IMR-90 (cell line): ENCODE measurements at regions not wholly inside any gene's neighbourhood (a gene's known extent, or its start where the extent isn't known, plus 50 kb on each side); places are given as distances from the start of the nearest gene placed in this dataset.

Experiments used
- ATAC-seq: fragments of 200-7000 bp; cut with Tn5 transposase; 2 replicates; pipeline ENCODE4 v1.9.1; 2020; ENCODE audit warnings: low read depth, mild to moderate bottlenecking, moderate library complexity
- BruUV-seq: library from RNA; stranded (reverse); fragments of 400-500 nt; replicated peaks from 2 replicates; lab custom pipeline; 2021; lab: Mats Ljungman, UMichigan
- CTCF ChIA-PET: fragments of 300-600 bp; formaldehyde crosslinking; extraction: SDS; loops from one replicate; lab custom pipeline; 2021; ENCODE audit warnings: antibody characterized with exemption; lab: Yijun Ruan, JAX
- POLR2A ChIA-PET: fragments of 300-600 bp; sonication (Branson Sonifier 250); formaldehyde crosslinking; loops from one replicate; lab custom pipeline; 2022; ENCODE audit warnings: antibody characterized with exemption; ENCODE audit not compliant: unreplicated experiment; lab: Charles Lee
- DNase-seq: peaks from one replicate; pipeline ENCODE4 v3.0.0; 2013
- H2AFZ ChIP-seq: replicated peaks from 2 replicates; pipeline ENCODE3; 2013; ENCODE audit warnings: low read length, mild to moderate bottlenecking; ENCODE audit not compliant: poor library complexity
- H2AK5ac ChIP-seq: 2 replicates; pipeline ENCODE4 v1.6.1; 2013; ENCODE audit warnings: low read depth, low read length, inconsistent platforms
- H2AK9ac ChIP-seq: replicated peaks from 2 replicates; pipeline ENCODE3; 2013; ENCODE audit warnings: mild to moderate bottlenecking, low read depth, low read length, moderate library complexity; ENCODE audit not compliant: poor library complexity
- H2BK120ac ChIP-seq: 2 replicates; pipeline ENCODE4 v1.6.1; 2013; ENCODE audit warnings: low read depth, low read length, inconsistent platforms
- H2BK15ac ChIP-seq: 3 replicates; pipeline ENCODE4 v1.6.1; 2013; ENCODE audit warnings: low read depth, low read length, inconsistent platforms
- H2BK20ac ChIP-seq: 2 replicates; pipeline ENCODE4 v1.6.1; 2013; ENCODE audit warnings: low read depth, mild to moderate bottlenecking, inconsistent platforms, low read length, moderate library complexity
- H2BK5ac ChIP-seq: 2 replicates; pipeline ENCODE4 v1.6.1; 2013; ENCODE audit warnings: mild to moderate bottlenecking, low read depth, low read length, inconsistent platforms; ENCODE audit not compliant: poor library complexity, severe bottlenecking
- H3K14ac ChIP-seq: replicated peaks from 2 replicates; pipeline ENCODE4 v1.6.1; 2013; ENCODE audit warnings: low read depth, low read length, inconsistent platforms
- H3K18ac ChIP-seq: 2 replicates; pipeline ENCODE4 v1.6.1; 2013; ENCODE audit warnings: low read depth, low read length, control low read depth
- H3K23ac ChIP-seq: 2 replicates; pipeline ENCODE4 v1.6.1; 2013; ENCODE audit warnings: low read depth, low read length, inconsistent platforms
- H3K27ac ChIP-seq: 2 replicates; pipeline ENCODE4 v1.5.1; 2013; ENCODE audit warnings: mild to moderate bottlenecking, control low read depth, low read length; ENCODE audit not compliant: insufficient read depth
- H3K27me3 ChIP-seq: 2 replicates; pipeline ENCODE4 v1.6.1; 2013; ENCODE audit warnings: low read length; ENCODE audit not compliant: control insufficient read depth, insufficient read depth
- H3K36me3 ChIP-seq: 2 replicates; pipeline ENCODE4 v1.6.1; 2013; ENCODE audit warnings: low read length, mixed read lengths; ENCODE audit not compliant: control insufficient read depth, insufficient read depth
- H3K4ac ChIP-seq: 2 replicates; pipeline ENCODE4 v1.6.1; 2013; ENCODE audit warnings: low read depth, low read length, inconsistent platforms
- H3K4me1 ChIP-seq: 2 replicates; pipeline ENCODE4 v1.6.1; 2013; ENCODE audit warnings: low read length, mixed read lengths; ENCODE audit not compliant: control insufficient read depth, insufficient read depth
- H3K4me2 ChIP-seq: 2 replicates; pipeline ENCODE4 v1.6.1; 2013; ENCODE audit warnings: low read depth, mild to moderate bottlenecking, control low read depth, low read length, moderate library complexity
- H3K4me3 ChIP-seq: 2 replicates; pipeline ENCODE4 v1.5.1; 2013; ENCODE audit warnings: low read depth, mild to moderate bottlenecking, control low read depth, low read length, moderate library complexity; ENCODE audit not compliant: insufficient read depth
- H3K56ac ChIP-seq: 2 replicates; pipeline ENCODE4 v1.6.1; 2013; ENCODE audit warnings: low read length, inconsistent platforms; ENCODE audit not compliant: insufficient read depth; ENCODE audit errors: extremely low read depth
- H3K79me1 ChIP-seq, 2 experiments: 2 replicates each; pipeline ENCODE4 v1.6.1; 2013; ENCODE audit warnings: low read length in 2 of 2, inconsistent platforms in 1 of 2, low read depth in 1 of 2
- H3K9ac ChIP-seq: 2 replicates; pipeline ENCODE4 v1.6.1; 2013; ENCODE audit warnings: low read depth, low read length, control low read depth
- H3K9me1 ChIP-seq: 2 replicates; pipeline ENCODE4 v1.6.1; 2013; ENCODE audit warnings: low read length, inconsistent platforms; ENCODE audit not compliant: insufficient read depth
- H3K9me3 ChIP-seq: 2 replicates; pipeline ENCODE4 v1.6.1; 2013; ENCODE audit warnings: low read length; ENCODE audit not compliant: control insufficient read depth, insufficient read depth
- H4K20me1 ChIP-seq: 2 replicates; pipeline ENCODE4 v1.6.1; 2013; ENCODE audit warnings: low read length, inconsistent platforms; ENCODE audit not compliant: insufficient read depth
- H4K5ac ChIP-seq: 2 replicates; pipeline ENCODE4 v1.6.1; 2013; ENCODE audit warnings: mild to moderate bottlenecking, low read depth, low read length, control low read depth
- H4K8ac ChIP-seq, 2 experiments: 2 replicates each; pipeline ENCODE4 v1.6.1; 2013; ENCODE audit warnings: low read depth in 2 of 2, low read length in 2 of 2, control low read depth in 1 of 2, inconsistent platforms in 1 of 2
- H4K91ac ChIP-seq: 2 replicates; pipeline ENCODE4 v1.6.1; 2013; ENCODE audit warnings: low read depth, low read length, inconsistent platforms; ENCODE audit not compliant: insufficient read depth
- BHLHE40 ChIP-seq: fragments of 150-350 bp; IDR thresholded peaks from 2 replicates; pipeline ENCODE4 v1.6.1; 2016; ENCODE audit warnings: mild to moderate bottlenecking, low read depth, low read length
- CEBPB ChIP-seq: IDR thresholded peaks from 2 replicates; pipeline ENCODE4 v1.6.1; 2012; ENCODE audit warnings: low read depth, low read length, improper control_type of control experiment
- ELK1 ChIP-seq: fragments of 150-350 bp; IDR thresholded peaks from 2 replicates; pipeline ENCODE4 v1.6.1; 2016; ENCODE audit warnings: low read depth, mild to moderate bottlenecking, low read length, moderate library complexity, borderline replicate concordance
- FOS ChIP-seq: fragments of 150-350 bp; IDR thresholded peaks from 2 replicates; pipeline ENCODE4 v1.6.1; 2016; ENCODE audit warnings: low read depth, low read length
- MAFK ChIP-seq: IDR thresholded peaks from 2 replicates; pipeline ENCODE4 v1.6.1; 2012; ENCODE audit warnings: low read depth, low read length, improper control_type of control experiment
- MXI1 ChIP-seq: IDR thresholded peaks from 2 replicates; pipeline ENCODE4 v1.6.1; 2012; ENCODE audit warnings: low read depth, mild to moderate bottlenecking, low read length, moderate library complexity, borderline replicate concordance
- POLR2A ChIP-seq: IDR thresholded peaks from 2 replicates; pipeline ENCODE4 v1.6.1; 2012; ENCODE audit warnings: mild to moderate bottlenecking, low read depth, low read length
- RFX5 ChIP-seq: IDR thresholded peaks from 2 replicates; pipeline ENCODE4 v1.8.0; 2012; ENCODE audit warnings: low read depth, mild to moderate bottlenecking, low read length, moderate library complexity
- SMC3 ChIP-seq: fragments of 150-350 bp; IDR thresholded peaks from 2 replicates; pipeline ENCODE4 v1.6.1; 2016; ENCODE audit warnings: low read depth, mild to moderate bottlenecking, antibody characterized with exemption, low read length, moderate library complexity
- WGBS, 2 experiments: methylation state at CpG; one replicate each; pipeline versions ENCODE4 v1.1.5 to v1.1.7; 2013; ENCODE audit warnings: missing lambda C conversion rate in 2 of 2; ENCODE audit not compliant: insufficient read length in 1 of 2; ENCODE audit errors: extremely low coverage in 2 of 2; 5-methylcytosine and 5-hydroxymethylcytosine counted together
- dilution Hi-C: fragments of 300-500 bp; cut with HindIII; formaldehyde crosslinking; loops from one replicate; pipeline ENCODE4 v1.14.3; 2018; ENCODE audit warnings: low sequenced_read_pairs; ENCODE audit not compliant: unreplicated experiment
- in situ Hi-C: fragments of 300-500 bp; cut with MboI; formaldehyde crosslinking; loops from 3 replicates; pipeline ENCODE4 v1.14.3; 2019; ENCODE audit warnings: low sequenced_read_pairs, inconsistent platforms, mixed read lengths
- intact Hi-C: fragments of 100-400 bp; cut with micrococcal nuclease; formaldehyde crosslinking; loops from 2 replicates; pipeline ENCODE4 v1.10.0; 2022

GRCh38 chr11:10935015-10935559 is 77.2 kb upstream of the ZBED5 start:
- no peaks in the 10 kb centered on the region for H4K20me1 ChIP-seq
- no peak overlapping the region for H4K91ac ChIP-seq
- peaks cover 2 to 13% of the 10 kb centered on the region in 2 experiments; a peak in 2 of 4 replicates for H3K79me1 ChIP-seq
- H3K9ac ChIP-seq = no peak overlapping the region
- no peak overlapping the region for H4K5ac ChIP-seq
- no peaks in the 10 kb centered on the region for H3K9me1 ChIP-seq
- H3K36me3 ChIP-seq = no peaks in the 10 kb centered on the region
- no peak overlapping the region for H2BK15ac ChIP-seq
- intact Hi-C loops = loop anchor here (10.0 kb wide), 1 partner anchor 210 kb away; no protein-coding TSS in a partner anchor
- POLR2A ChIA-PET = no interaction called here
- CTCF ChIA-PET = interaction anchor here (1.0 to 1.8 kb wide), 2 partner anchors 83 to 88 kb away, joined by 3 to 9 read pairs; no protein-coding TSS in a partner anchor
- no peak overlapping the region for H3K56ac ChIP-seq
- H2AK5ac ChIP-seq = no peak overlapping the region
- no peak overlapping the region for H4K8ac ChIP-seq
- WGBS, 2 experiments = 100% methylated on average over 1 of the region's 7 CpGs; no CpG with 5 or more reads in 1 of the 2 experiments
- no peak overlapping the region for H2AK9ac ChIP-seq
- no peak for DNase-seq
- no peak for TF ChIP-seq MXI1
- TF ChIP-seq SMC3 = no peak
- no peak for TF ChIP-seq RFX5
- no peak for TF ChIP-seq MAFK
- no peak for TF ChIP-seq FOS
- TF ChIP-seq POLR2A = no peak
- no peak for TF ChIP-seq BHLHE40
- no peak for TF ChIP-seq ELK1
- no peak for TF ChIP-seq CEBPB
- no peak overlapping the region for H2BK120ac ChIP-seq
- H3K27me3 ChIP-seq = peaks cover 17% of the 10 kb centered on the region
- H2BK20ac ChIP-seq = no peak overlapping the region
- peaks cover 5% of the 10 kb centered on the region for H3K4me1 ChIP-seq
- H3K14ac ChIP-seq = no peak overlapping the region
- no peak overlapping the region for H3K4ac ChIP-seq
- no peak overlapping the region for H3K23ac ChIP-seq
- H3K4me2 ChIP-seq = no peak overlapping the region
- H3K27ac ChIP-seq = no peak overlapping the region
- no peak overlapping the region for H3K18ac ChIP-seq
- no peak overlapping the region for H2BK5ac ChIP-seq
- dilution Hi-C loops = no loop called here
- H2AFZ ChIP-seq = no peak overlapping the region
- BruUV-seq = no TSS peak
- no peak overlapping the region for H3K4me3 ChIP-seq
- in situ Hi-C loops = no loop called here
- no peak for ATAC-seq
- H3K9me3 ChIP-seq = no peaks in the 10 kb centered on the region
